GM18861 (cell line): ENCODE measurements at regions not wholly inside any gene's neighbourhood (a gene's known extent, or its start where the extent isn't known, plus 50 kb on each side); places are given as distances from the start of the nearest gene placed in this dataset.
"Not testable (repeated sequence)": the region's sequence is repeated elsewhere in the genome, so short reads cannot be mapped to it uniquely, and the experiment has no call there.

Source experiments
- ATAC-seq: cut with Tn5 transposase; IDR thresholded peaks from one replicate; pipeline ENCODE4 v1.9.1; 2021; ENCODE audit not compliant: unreplicated experiment

DNA sequence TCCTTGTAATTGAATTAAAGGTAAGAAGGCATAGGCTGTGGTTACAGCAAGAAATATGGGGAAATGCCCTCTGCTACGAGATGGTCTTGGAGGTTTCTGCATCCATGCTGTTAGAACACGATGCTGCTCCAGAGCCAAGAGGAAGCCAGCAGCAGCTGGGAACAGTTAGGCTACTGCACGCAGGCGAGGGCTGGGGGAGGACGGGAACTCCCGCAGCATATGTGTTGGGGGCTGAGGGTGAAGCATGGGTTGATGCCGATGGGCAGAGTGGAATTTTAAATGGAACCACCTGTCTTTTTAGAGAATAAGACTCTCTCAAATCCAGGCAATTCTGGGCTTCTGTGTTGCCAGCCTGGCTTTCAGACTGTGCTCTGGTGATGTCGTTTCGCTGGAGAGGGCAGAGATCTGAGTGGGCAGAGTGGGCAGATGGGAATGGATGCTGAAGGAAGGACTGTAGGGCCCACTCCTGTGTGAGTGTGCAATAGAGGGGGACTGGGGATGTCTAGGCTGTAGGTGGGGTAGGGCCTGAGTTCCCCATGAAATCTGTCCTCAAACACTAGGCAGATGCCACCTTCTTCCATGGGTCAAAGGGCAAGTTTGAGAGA, 417.0 kb upstream of the TPM1 start:
- no peak for ATAC-seq

DNA sequence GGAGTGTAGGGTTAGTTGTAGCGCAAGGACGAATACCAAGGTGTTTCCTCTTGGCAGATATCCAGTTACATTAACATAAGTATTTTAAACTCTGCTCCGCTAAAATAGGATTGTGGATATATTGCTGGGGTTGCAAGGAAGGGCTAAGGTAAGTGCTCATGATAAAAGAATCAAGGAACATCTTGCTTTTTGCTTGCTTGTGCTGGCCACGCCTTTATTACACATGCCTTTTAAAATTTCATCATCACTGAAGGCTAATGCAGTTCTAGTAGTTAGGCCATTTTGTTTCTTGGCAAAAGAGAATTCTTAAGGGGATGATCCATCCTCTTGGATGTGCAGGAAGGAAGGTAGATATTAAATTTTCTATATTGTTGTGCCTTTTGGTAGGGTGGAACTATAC, 415.6 kb upstream of the TPM1 start:
- ATAC-seq = no peak

DNA sequence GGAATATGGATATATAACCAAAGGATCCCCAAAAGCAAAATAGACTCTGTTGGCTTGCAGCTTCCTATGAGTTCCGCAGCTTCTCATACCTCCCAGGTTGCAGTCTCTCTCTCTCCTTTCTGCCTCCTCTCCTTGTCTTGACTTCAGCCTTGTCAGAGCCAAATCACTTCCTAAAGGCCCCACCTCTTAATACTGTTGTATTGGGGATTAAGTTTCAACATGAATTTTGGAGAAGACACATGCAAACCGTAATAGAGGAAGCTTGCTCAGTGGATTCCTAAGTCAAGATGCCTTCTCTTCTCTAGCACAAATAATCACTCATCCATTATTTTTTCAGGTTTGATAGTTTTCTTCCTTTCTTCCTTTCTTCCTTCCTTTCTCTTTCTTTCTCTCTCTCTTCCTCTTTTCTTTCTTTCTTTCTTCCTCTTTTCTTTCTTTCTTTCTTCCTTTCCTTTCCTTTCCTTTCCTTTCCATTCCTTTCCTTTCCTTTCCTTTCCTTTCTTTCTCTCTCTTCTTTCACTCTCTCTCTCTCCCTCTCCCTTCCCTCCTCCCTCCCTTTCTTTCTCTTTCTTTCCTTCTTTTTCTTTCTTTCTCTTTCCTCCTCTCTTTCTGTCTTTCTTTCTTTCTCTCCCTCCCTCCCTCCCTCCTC, 411.3 kb upstream of the TPM1 start:
- no peak for ATAC-seq

DNA sequence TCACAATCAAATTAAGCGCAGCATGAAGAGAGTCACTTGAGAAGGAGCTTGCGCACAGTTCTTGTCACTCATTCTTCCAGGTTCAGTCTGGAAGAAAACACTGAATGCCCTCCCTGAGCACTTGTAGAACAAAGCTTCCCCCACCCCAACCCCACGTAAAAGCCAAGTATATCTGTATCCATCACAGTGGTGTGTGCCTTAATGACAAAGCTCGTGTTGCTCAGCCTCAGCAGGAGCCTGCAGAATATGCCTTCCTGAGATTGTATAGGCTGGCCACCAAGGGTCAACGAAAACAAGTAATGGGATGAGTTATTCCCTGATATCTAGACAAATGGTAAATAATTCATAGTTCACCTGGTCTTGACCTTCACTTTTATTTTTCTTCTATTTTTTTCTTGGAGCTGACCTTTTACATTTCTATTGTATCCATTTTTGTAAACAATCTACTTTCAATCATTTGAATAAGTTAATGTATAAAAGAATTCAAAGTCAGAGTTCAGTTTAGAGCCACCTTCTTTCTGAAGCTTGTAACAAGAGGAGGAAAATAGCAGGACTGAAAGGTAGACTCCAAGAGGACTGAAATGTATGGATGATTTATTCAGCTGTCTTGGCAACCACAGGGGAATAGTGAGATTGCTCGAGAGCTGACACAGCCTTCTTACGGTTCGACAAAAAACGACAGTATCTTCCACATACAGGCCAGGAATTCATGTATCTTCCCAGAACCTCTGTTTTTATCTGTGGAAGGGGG, 405.5 kb upstream of the TPM1 start:
- ATAC-seq = no peak

DNA sequence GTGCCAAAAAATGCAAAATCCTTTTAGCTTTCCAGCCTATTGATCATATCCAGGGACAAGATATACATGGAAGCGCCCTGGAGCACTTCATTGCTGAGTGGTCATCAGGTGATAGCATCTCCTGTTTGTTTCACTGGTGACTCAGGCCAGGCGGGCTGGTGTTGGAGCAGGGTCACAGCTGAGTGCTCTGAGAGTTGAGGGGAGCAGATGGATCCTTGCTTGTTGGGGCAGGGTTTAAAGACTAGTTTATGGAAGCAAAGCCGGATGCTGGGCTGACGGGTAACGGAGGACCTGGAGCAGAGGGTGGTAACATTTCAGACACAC, 405.0 kb upstream of the TPM1 start:
- ATAC-seq = no peak

DNA sequence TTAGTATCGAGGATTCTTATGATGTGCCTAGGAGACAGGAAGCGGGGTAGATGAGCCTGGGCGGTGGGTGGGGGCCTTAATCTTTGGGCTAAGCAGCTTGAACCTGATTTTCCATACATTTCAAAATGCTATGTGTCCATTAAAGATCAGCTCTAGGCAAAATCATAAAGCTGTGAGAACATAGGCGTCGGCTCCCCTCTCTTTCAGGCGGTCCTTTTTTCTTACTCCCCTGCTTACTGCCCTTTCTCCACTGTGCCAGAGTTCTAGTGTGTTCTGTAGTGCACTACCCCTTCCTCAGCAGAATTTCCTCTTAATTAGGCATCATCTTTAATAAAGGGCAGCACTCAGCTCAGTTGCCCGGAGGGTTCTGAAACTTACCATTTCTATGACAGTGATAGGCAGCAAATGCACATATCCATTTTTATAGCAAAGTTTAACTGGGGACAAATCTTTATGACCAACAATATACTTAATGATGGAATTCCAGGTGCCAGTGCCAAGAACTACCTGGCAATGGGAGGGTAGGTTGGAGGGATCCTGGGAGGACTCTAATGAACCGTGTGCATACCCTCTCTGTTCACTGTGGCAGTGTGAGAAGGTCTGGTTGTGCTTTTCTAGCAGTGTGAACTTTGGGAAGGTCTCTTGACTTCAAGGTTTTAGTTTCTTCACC, 404.5 kb upstream of the TPM1 start:
- no peak for ATAC-seq

DNA sequence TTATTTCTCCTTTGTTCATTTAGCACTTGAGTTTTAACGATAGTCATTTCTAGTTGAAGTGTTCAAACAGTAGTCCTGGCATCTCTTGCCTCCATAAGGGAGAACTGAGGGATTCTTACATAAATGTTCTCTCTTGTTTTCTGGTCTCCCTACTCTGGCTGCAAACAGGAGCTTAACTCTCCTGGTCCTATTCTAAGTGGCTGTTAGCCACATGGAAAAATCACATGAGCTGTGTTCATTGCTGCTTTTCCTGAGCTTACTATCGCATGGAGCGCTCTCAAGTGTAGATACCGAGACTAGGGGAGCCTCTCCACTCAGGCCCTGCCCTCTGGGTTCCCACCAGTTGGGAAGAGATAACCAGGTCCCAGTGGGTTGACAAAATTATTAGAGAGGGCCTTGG, 403.1 kb upstream of the TPM1 start:
- no peak for ATAC-seq

DNA sequence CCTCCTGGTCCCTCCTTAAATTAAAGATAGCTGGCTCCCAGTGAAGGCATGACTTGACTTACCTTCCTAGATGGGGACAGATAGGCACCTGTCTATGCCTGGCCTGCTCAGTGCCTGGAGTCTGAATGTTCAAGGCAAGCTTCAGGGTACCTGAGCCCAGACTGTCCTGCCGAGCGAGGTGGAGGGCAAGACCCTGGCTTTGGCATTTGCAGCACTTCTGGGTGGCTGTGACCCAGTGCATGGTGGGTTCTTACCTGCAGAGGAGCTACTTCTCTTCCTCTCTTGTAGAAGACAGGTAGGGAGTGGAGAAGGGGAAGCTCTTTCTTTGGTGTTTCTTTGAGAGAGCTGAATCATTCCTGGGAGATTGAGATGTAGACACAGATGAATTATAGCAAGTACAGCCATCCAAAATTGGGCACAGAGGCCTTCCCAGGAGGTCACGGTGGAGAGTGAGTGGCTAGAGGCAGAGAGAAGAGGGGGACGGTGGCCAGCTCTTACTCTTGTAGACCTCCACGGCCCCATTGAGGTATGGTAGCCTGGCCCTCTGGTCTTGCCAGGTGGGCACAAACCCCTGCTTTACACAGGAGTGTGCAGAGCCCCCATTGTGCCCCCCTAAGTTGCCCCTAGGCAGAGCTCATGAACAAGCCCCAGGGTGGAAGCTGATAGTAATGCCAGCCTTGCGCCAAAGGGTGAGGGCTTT, 402.5 kb upstream of the TPM1 start:
- no peak for ATAC-seq

DNA sequence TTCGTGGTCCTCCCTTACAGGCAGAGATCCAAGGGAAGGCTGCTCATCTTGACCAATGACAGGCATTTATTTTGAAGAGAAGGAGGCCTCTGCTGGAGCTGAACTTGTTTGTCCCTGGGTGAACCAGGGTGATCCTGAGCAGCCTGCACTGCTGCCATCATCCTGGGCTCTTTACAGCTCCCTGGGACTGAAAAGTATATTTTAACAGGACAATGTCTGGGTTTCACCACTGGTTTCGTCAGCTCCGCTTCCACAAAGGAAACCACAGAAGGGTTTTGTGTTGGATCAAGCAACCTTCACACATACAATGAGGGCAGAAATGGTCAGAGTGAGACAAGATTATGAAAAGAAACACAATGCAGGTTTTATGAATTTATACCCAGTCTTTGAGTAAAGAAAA, 400.7 kb upstream of the TPM1 start:
- ATAC-seq = no peak

DNA sequence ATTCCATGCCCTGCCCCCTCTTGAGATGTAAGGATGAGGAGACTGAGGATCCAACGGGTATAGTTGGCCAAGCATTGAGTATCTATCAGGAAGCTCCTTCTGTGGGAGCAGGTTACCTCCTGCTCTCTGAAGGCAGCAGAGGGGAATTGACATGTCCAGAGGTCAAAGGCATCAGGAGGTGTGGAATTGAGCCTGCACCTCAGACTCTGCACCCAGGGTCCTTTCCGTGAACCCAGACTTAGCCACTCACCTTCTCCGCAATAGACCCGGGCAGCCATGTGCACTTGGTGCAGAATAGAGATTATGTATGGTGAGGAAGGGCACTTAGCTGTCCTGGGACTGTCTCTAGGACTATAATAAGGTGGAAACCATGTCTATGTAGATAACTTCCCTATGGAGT, 399.0 kb upstream of the TPM1 start:
- ATAC-seq = no peak

DNA sequence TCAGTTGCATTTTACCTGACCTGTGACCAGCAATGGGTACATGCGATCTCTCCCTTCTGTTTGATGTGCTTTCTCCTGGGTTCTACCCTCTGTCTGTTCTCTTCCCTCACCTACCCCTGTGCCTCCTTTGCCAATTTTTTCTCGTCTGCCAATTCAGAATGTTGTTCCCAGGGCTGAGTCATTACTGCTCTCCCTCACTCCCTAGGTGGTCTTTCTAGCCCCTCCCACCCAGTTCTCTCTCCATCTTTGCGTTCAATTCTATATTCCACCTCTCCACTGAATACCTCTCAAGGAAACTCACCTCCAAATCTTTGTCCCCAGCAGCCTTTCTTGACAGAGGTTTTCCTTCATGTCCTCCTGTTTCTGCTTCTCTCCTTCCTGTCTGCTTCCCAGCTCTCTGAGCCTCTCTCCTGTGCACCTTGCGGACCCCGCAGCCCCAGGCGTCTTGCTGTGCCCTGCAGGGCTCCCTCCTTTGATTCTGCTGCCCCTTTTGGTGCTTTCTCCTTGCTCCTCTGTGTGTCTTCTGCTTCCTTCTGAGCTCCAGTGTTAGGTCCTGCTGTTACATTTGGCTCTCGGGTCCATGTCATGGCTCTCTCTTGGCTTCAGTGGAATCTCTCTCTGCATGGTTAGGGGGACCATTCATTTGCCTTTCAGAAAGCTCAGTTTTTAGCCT, 398.2 kb upstream of the TPM1 start:
- ATAC-seq = no peak

DNA sequence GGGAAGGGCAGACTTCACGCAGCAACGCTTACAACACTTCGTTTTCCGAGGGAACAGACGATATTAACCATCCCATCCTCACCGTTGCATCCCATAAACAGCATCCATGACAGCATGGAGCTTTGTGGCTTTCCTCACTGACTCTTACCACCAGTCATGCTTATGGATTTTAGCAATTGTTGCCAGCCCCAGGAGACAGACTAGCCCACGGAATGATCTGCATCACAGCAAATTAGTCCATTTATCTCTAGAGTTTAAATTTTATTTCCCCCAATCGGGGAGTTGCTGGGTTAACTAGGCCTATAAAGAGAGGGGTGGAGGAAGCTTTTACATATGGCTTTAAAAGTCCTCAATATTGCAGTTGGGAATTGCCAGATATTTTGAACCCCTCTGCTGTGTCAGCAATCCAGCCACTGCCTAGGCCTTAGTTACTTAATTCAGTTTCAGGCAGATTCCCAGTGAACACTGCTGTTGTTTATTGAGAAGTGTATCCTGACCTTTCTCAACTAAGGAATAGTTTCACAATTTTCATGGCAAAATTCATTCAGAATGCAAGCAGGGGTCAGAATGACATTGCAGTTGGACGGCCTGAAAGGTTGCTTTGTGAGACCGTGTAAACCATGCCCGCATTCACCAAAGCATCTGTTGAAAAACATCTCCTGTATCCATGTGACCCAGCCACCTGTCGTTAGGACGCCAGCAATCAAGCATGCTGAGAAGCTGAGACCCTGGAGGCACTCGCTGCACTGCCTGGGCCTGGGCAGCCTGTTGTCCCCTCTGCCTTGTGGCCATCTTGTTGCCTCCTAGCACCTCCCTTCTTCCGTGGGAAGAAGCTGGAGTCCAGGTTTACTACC, 397.4 kb upstream of the TPM1 start:
- no peak for ATAC-seq

DNA sequence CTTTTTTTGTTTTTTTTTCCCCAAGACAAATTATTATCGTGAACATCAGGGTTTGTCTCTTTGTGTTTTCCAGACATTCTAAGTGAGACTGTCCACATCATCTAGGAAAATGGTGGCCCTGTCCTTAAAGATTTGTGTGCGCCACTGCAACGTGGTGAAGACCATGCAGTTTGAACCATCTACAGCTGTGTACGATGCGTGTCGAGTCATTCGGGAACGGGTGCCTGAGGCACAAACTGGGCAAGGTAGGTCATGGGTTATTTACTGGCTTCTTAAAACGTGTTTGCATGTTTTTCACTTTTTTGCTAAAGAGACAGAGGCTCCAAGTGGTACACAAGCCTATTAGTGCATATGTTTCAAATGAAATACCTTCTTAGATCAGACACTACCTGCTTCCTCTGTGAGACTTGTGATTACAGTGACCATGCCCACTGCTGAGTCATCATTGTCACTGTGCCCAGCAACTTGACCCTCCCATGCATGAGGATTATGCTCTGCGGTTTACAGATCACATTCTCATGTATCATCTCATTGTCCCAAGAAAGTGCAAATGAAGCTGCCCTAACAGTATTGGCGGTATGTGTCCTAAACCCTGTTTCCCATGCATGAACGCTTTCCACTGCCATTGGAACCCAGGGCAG, 395.2 kb upstream of the TPM1 start:
- no peak for ATAC-seq

DNA sequence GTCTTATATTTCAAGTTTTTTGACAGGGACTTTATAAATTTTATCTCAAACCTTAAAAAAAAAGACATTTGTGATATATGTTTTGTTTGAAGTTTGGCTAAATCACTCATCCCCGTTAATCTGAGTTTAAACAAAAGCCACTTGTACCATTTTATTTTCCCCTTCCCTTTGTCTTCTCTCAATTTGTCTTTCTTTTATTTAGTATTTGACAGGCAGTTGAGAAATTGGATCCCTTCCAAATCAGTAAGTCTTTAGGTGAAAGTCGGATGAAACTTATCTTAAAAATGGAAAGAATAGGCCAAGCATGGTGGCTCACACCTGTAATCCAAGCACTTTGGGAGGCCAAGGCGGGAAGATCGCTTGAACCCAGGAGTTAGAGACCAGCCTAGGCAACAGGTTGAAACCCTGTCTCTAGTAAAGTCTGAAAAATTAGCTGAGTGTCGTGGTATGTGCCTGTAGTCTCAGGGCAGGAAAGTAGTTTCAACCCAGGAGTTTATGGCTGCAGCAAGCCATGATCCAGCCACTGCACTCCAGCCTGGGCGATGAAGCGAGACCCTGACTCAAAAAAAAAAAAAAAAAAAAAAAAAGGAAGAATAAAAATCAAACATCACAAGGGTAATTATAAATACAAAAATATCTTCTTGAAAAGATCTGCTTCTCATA, 394.6 kb upstream of the TPM1 start:
- no peak for ATAC-seq

DNA sequence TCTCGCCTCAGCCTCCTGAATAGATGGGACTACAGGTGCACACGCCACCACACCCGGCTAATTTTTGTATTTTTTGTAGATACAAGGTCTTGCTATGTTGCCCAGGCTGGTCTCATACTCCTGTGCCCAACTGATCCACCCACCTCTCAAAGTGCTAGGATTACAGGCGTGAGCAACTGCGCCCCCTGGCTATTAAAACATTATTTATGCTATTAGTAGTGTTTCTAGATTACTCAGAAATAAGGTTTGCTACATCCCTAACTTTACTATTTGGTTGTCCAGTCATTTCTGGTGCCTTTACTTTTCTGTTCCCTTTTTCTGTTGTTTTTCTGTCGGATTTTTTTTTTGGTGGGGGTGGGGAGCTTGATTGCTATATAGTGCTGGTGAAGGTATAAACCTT, 393.6 kb upstream of the TPM1 start:
- no peak for ATAC-seq

DNA sequence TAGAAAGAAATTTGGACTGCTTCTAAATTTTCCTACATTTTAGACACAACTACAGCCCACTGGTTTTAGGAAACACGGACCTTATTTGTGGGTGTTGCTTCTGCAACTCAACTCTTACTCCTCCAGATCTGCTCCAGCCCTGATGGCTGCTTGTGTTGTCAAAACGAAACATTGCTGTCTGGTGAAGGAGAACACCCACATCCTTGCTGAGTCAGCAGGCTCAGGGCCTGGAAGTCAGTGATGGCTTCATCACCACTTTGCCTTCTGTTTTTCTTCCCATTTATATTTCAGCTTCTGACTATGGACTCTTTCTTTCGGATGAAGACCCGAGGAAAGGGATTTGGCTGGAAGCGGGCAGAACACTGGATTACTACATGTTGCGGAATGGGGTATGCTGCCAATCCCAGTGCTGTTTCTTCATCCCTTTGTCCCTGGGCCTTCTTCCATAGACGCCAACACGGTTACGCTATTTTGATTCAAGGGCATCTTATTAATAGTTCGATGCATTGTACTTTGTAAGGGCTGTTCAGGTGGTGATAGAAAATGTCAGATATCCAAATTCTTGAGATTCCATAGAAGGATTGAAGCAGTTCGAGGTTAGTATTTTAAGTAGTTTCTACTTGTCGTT, 392.6 kb upstream of the TPM1 start:
- peak; percentile 89 for ATAC-seq

DNA sequence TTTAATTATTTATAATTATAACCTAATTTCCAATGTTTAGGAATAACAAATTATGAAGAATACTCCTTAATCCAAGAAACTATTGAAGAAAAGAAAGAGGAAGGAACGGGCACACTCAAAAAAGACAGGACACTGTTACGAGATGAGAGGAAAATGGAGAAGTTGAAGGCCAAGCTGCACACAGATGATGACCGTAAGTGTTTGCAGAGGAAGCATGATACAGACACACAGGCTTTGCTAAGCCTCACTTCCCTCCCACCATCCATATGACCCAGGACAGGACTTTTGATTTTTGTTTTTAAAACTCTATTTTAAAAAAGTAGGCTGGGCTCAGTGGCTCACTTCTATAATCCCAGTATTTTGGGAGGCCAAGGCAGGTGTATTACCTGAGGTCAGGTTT, 389.4 kb upstream of the TPM1 start:
- ATAC-seq = no peak

DNA sequence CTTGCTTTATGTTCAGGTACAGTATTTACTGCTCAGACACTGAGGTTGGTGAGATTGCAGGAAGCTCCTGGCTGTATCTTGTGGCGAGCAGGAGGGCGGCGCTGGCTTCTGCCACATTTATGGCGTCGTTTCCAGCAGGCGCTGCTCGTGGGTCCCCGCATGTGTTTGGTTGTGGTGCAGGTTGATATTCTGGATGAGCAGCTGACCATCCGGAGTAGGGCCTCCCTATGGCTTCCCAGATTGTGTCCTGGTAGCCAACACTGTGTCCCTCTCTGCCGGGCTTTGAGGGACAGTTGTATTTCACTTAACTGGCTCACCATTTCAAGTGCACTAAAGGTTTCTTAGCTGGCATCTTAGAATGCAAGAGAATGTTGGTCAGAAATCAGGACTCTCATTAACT, 386.5 kb upstream of the TPM1 start:
- ATAC-seq = no peak

DNA sequence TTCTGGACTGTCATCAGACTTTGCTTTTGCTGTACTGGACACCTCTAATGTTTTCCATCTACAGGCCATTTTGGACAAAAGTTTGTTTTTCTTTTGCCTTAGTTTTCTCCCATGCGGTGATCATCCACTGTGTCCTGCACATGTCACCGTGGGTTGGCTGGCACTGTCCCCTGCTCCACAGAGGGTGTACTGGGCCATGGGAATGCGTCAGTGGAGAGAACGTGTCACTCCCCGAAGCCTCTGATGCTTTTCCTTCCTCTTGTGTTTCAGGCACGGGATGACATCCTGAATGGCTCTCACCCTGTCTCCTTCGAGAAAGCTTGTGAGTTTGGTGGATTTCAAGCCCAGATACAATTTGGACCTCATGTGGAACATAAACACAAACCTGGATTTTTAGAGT, 385.0 kb upstream of the TPM1 start:
- not testable (repeated sequence) for ATAC-seq
